GM12878 (cell line): ENCODE measurements at regions not wholly inside any gene's neighbourhood (a gene's known extent, or its start where the extent isn't known, plus 50 kb on each side); places are given as distances from the start of the nearest gene placed in this dataset.

Experiments
- ATAC-seq: fragments of 200-7000 bp; cut with Tn5 transposase; 3 replicates; pipeline ENCODE4 v1.9.1; 2020; ENCODE audit warnings: mild to moderate bottlenecking, moderate library complexity
- BruUV-seq: library from RNA; stranded (reverse); fragments of 400-500 nt; replicated peaks from 2 replicates; lab custom pipeline; 2021; lab: Mats Ljungman, UMichigan
- CTCF ChIA-PET: fragments of 300-600 bp; sonication (Branson Sonifier 250); formaldehyde crosslinking; extraction: SDS; loops from one replicate; lab custom pipeline; 2021; ENCODE audit warnings: inconsistent platforms; lab: Yijun Ruan, JAX
- POLR2A ChIA-PET: fragments of 350-600 bp; formaldehyde crosslinking; extraction: SDS; loops from one replicate; lab custom pipeline; 2021; ENCODE audit warnings: inconsistent platforms; lab: Charles Lee
- RAD21 ChIA-PET: fragments of 300-600 bp; sonication (Branson Sonifier 250); formaldehyde crosslinking; loops from one replicate; lab custom pipeline; 2023; ENCODE audit warnings: antibody characterized with exemption; ENCODE audit not compliant: unreplicated experiment; lab: Charles Lee
- SMC1A ChIA-PET: fragments of 300-600 bp; sonication (Branson Sonifier 250); formaldehyde crosslinking; loops from one replicate; lab custom pipeline; 2023; ENCODE audit not compliant: unreplicated experiment, uncharacterized antibody; lab: Charles Lee
- DNase-seq: peaks from one replicate; pipeline ENCODE4 v3.0.0-alpha.2; 2011; ENCODE audit warnings: low read depth, low spot score
- FAIRE-seq: peaks from 3 replicates; lab custom pipeline; 2011; peaks lifted over from hg19 to GRCh38; lab: Jason Lieb, UNC
- H2AFZ ChIP-seq: 2 replicates; pipeline ENCODE4 v1.6.0; 2011; ENCODE audit warnings: low read depth, low read length, control low read depth; ENCODE audit not compliant: control insufficient read depth
- H3K27ac ChIP-seq: 2 replicates; pipeline ENCODE4 v1.5.1; 2011; ENCODE audit warnings: control low read depth; ENCODE audit not compliant: control insufficient read depth, insufficient read depth
- H3K27me3 ChIP-seq, 2 experiments: replicated peaks in 1 of 2; 2 replicates each; pipeline versions ENCODE4 v1.6.0 to v1.6.1; 2011; ENCODE audit warnings: low read length in 1 of 2; ENCODE audit not compliant: control insufficient read depth in 2 of 2, insufficient read depth in 2 of 2
- H3K36me3 ChIP-seq, 2 experiments: 2 replicates each; pipeline ENCODE4 v1.5.1; 2011; ENCODE audit warnings: low read length in 1 of 2; ENCODE audit not compliant: control insufficient read depth in 2 of 2, insufficient read depth in 2 of 2
- H3K4me1 ChIP-seq: 2 replicates; pipeline ENCODE4 v1.6.1; 2011; ENCODE audit warnings: mild to moderate bottlenecking, low read length, moderate library complexity, mixed read lengths; ENCODE audit not compliant: control insufficient read depth, insufficient read depth
- H3K4me2 ChIP-seq: 2 replicates; pipeline ENCODE4 v1.6.0; 2011; ENCODE audit warnings: control low read depth; ENCODE audit not compliant: control insufficient read depth, insufficient read depth
- H3K4me3 ChIP-seq: fragments of 200-600 bp; sonication (generic); 2 replicates; pipeline ENCODE4 v1.5.1; 2016
- H3K79me2 ChIP-seq: 2 replicates; pipeline ENCODE4 v1.6.0; 2011; ENCODE audit warnings: low read length; ENCODE audit not compliant: control insufficient read depth, insufficient read depth
- H3K9ac ChIP-seq: 2 replicates; pipeline ENCODE4 v1.8.0; 2011; ENCODE audit warnings: low read length, control low read depth, mixed read lengths; ENCODE audit not compliant: control insufficient read depth, insufficient read depth
- H3K9me3 ChIP-seq: replicated peaks from 3 replicates; pipeline ENCODE4 v1.5.1; 2011; ENCODE audit warnings: mild to moderate bottlenecking, low read length; ENCODE audit not compliant: control insufficient read depth, insufficient read depth
- H4K20me1 ChIP-seq: 2 replicates; pipeline ENCODE4 v1.6.0; 2011; ENCODE audit not compliant: control insufficient read depth, insufficient read depth
- DPF2 ChIP-seq: fragments of 450-650 bp; IDR thresholded peaks from 2 replicates; pipeline ENCODE4 v1.6.1; 2017; ENCODE audit warnings: mild to moderate bottlenecking
- KDM1A ChIP-seq: fragments of 200-600 bp; sonication (generic); IDR thresholded peaks from 2 replicates; pipeline ENCODE4 v1.6.1; 2016; ENCODE audit warnings: borderline replicate concordance
- MYB ChIP-seq: fragments of 150-350 bp; IDR thresholded peaks from 2 replicates; pipeline ENCODE4 v1.6.1; 2014; ENCODE audit warnings: mild to moderate bottlenecking, low read depth, low read length, borderline replicate concordance
- NKRF ChIP-seq: fragments of 450-650 bp; conservative IDR thresholded peaks from 2 replicates; pipeline ENCODE4 v1.6.1; 2017; ENCODE audit warnings: mild to moderate bottlenecking, moderate library complexity
- SKIL ChIP-seq: fragments of 450-650 bp; IDR thresholded peaks from 2 replicates; pipeline ENCODE4 v1.6.1; 2017; ENCODE audit warnings: mild to moderate bottlenecking, low read depth, inconsistent platforms; ENCODE audit not compliant: poor library complexity, severe bottlenecking
- SRF ChIP-seq, 2 experiments: IDR thresholded peaks; 2 replicates each; pipeline ENCODE4 v1.6.1; 2011; ENCODE audit warnings: low read depth in 2 of 2, low read length in 2 of 2, mild to moderate bottlenecking in 1 of 2, moderate library complexity in 1 of 2
- TAF1 ChIP-seq: IDR thresholded peaks from 2 replicates; pipeline ENCODE4 v1.6.1; 2011; ENCODE audit warnings: mild to moderate bottlenecking, low read depth, low read length, borderline replicate concordance
- WGBS: methylation state at CpG from one replicate; pipeline ENCODE4 v1.1.6; 2016; ENCODE audit warnings: low lambda C conversion rate; ENCODE audit not compliant: insufficient replicate concordance, insufficient coverage; ENCODE audit errors: missing lambda C conversion rate; 5-methylcytosine and 5-hydroxymethylcytosine counted together
- in situ Hi-C: fragments of 300-500 bp; cut with MboI; formaldehyde crosslinking; loops from 9 replicates; pipeline ENCODE4 v1.14.3; 2018; ENCODE audit warnings: mixed read lengths
- intact Hi-C: fragments of 100-400 bp; cut with micrococcal nuclease; formaldehyde crosslinking; loops from one replicate; pipeline ENCODE4 v1.14.2; 2022; ENCODE audit not compliant: unreplicated experiment

- no peak for TF ChIP-seq SRF (IDR thresholded peaks at IDR 0.05; ENCODE audit: low read depth in 2 of 2, low read length in 2 of 2)
Observed at GRCh38 chr4:117479673-117480072, 394.3 kb upstream of the TRAM1L1 start (continued).

DNA sequence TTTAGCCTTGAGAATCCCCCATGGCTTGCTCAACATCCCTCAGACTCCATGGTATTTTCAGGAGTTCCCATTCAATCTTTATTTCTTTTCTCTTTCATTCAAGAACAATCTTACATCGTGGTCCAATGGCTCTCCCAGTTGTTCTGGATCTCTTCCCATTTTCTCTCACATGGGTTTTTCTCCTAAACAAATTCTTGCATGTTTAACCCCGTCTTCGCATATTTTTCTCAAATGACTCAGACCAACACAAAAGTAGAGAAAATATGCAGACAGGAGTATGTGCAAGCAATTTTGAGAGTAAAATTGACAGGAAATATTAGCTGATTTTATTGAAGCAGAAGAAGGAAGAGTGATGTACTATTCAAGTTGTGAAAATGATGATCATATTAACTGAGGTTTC, 396.4 kb upstream of the TRAM1L1 start:
- Histone ChIP-seq H3K79me2 (no peaks in the 10 kb centered on the region), H3K4me1 (no peaks in the 10 kb centered on the region), H3K4me3 (no peak overlapping the region), H4K20me1 (no peaks in the 10 kb centered on the region), H2AFZ (no peak overlapping the region), H3K27ac (no peak overlapping the region), H3K9me3 (no peaks in the 10 kb centered on the region), H3K36me3 (no peaks in the 10 kb centered on the region), H3K9ac (no peak overlapping the region), H3K4me2 (no peak overlapping the region), H3K27me3 (no peaks in the 10 kb centered on the region)
- no TSS peak for BruUV-seq
- WGBS: 19% methylated on average over 3 of the region's 3 CpGs
- DNase-seq (no peak), FAIRE-seq (no peak), ATAC-seq (no peak)
- RAD21 ChIA-PET: no interaction called here
- in situ Hi-C loops: no loop called here
- SMC1A ChIA-PET: no interaction called here
- intact Hi-C loops: no loop called here
- CTCF ChIA-PET: no interaction called here
- POLR2A ChIA-PET: no interaction called here
- no peak for TF ChIP-seq TAF1
- TF ChIP-seq SKIL: no peak
- no peak for TF ChIP-seq NKRF
- no peak for TF ChIP-seq DPF2
- TF ChIP-seq MYB: no peak
- no peak for TF ChIP-seq KDM1A
